H9 (cell line): ENCODE measurements at regions not wholly inside any gene's neighbourhood (a gene's known extent, or its start where the extent isn't known, plus 50 kb on each side); places are given as distances from the start of the nearest gene placed in this dataset.

ENCODE experiments used
- DNase-seq: peaks from one replicate; pipeline ENCODE4 v3.0.0-alpha.2; 2017
- H2AFZ ChIP-seq: one replicate; pipeline ENCODE4 v1.6.1; 2013; ENCODE audit warnings: mild to moderate bottlenecking, low read length, control low read depth, moderate library complexity
- H2AK5ac ChIP-seq: 2 replicates; pipeline ENCODE4 v1.6.1; 2013; ENCODE audit warnings: low read length, control low read depth, mixed read lengths; ENCODE audit not compliant: insufficient read length
- H2BK120ac ChIP-seq: one replicate; pipeline ENCODE4 v1.6.1; 2013; ENCODE audit warnings: low read depth, mild to moderate bottlenecking, low read length, control low read depth, inconsistent platforms; ENCODE audit not compliant: poor library complexity, severe bottlenecking
- H2BK12ac ChIP-seq: 2 replicates; pipeline ENCODE4 v1.6.1; 2013; ENCODE audit warnings: low read length, control low read depth, mixed read lengths, low read depth; ENCODE audit not compliant: insufficient read length
- H2BK15ac ChIP-seq: 2 replicates; pipeline ENCODE4 v1.6.1; 2013; ENCODE audit warnings: low read depth, low read length, control low read depth
- H2BK20ac ChIP-seq: one replicate; pipeline ENCODE4 v1.6.1; 2013; ENCODE audit warnings: low read depth, mild to moderate bottlenecking, low read length, control low read depth, inconsistent platforms; ENCODE audit not compliant: poor library complexity, severe bottlenecking
- H2BK5ac ChIP-seq: 2 replicates; pipeline ENCODE4 v1.6.1; 2013; ENCODE audit warnings: low read length, control low read depth, mixed read lengths; ENCODE audit not compliant: insufficient read length
- H3K14ac ChIP-seq: 2 replicates; pipeline ENCODE4 v1.6.1; 2013; ENCODE audit warnings: low read length, control low read depth; ENCODE audit not compliant: insufficient read depth
- H3K18ac ChIP-seq: 2 replicates; pipeline ENCODE4 v1.6.1; 2013; ENCODE audit warnings: low read depth, mild to moderate bottlenecking, mixed read lengths, low read length, control low read depth; ENCODE audit not compliant: insufficient read length
- H3K23ac ChIP-seq: 2 replicates; pipeline ENCODE4 v1.6.1; 2013; ENCODE audit warnings: low read length, control low read depth, mixed read lengths, low read depth; ENCODE audit not compliant: insufficient read length
- H3K23me2 ChIP-seq: 2 replicates; pipeline ENCODE4 v1.6.1; 2013; ENCODE audit warnings: low read depth, mild to moderate bottlenecking, mixed read lengths, low read length, control low read depth; ENCODE audit not compliant: insufficient read length, poor library complexity, severe bottlenecking
- H3K27ac ChIP-seq: 2 replicates; pipeline ENCODE4 v1.5.1; 2013; ENCODE audit warnings: low read length, control low read depth, mixed read lengths, low read depth; ENCODE audit not compliant: insufficient read length
- H3K27me3 ChIP-seq: 2 replicates; pipeline ENCODE4 v1.6.1; 2013; ENCODE audit warnings: low read length, control low read depth, inconsistent platforms; ENCODE audit not compliant: insufficient read depth
- H3K4ac ChIP-seq: 2 replicates; pipeline ENCODE4 v1.6.1; 2013; ENCODE audit warnings: low read depth, mild to moderate bottlenecking, control low read depth, inconsistent platforms, low read length, moderate library complexity
- H3K4me1 ChIP-seq: 2 replicates; pipeline ENCODE4 v1.6.1; 2013; ENCODE audit warnings: low read length, control low read depth, inconsistent platforms; ENCODE audit not compliant: insufficient read depth
- H3K4me2 ChIP-seq: 2 replicates; pipeline ENCODE4 v1.6.1; 2013; ENCODE audit warnings: low read length, control low read depth, mixed read lengths; ENCODE audit not compliant: insufficient read length, insufficient read depth
- H3K56ac ChIP-seq: 2 replicates; pipeline ENCODE4 v1.6.1; 2013; ENCODE audit warnings: low read depth, mild to moderate bottlenecking, mixed read lengths, low read length, control low read depth; ENCODE audit not compliant: insufficient read length
- H3K79me1 ChIP-seq: 2 replicates; pipeline ENCODE4 v1.6.1; 2013; ENCODE audit warnings: low read depth, mild to moderate bottlenecking, moderate library complexity, low read length, control low read depth, inconsistent platforms; ENCODE audit not compliant: insufficient read depth, poor library complexity, severe bottlenecking
- H3K79me2 ChIP-seq: 2 replicates; pipeline ENCODE4 v1.6.1; 2013; ENCODE audit warnings: low read length, control low read depth, inconsistent platforms; ENCODE audit not compliant: insufficient read depth
- H3K9ac ChIP-seq: 2 replicates; pipeline ENCODE4 v1.6.1; 2013; ENCODE audit warnings: low read length, control low read depth, mixed read lengths; ENCODE audit not compliant: insufficient read length; ENCODE audit errors: extremely low read depth
- H3K9me3 ChIP-seq: one replicate; pipeline ENCODE4 v1.6.1; 2013; ENCODE audit warnings: low read depth, low read length, inconsistent platforms; ENCODE audit not compliant: control insufficient read depth
- H3T11ph ChIP-seq: one replicate; pipeline ENCODE4 v1.6.1; 2013; ENCODE audit warnings: mild to moderate bottlenecking, low read length, control low read depth, inconsistent platforms
- H4K20me1 ChIP-seq: one replicate; pipeline ENCODE4 v1.6.1; 2013; ENCODE audit not compliant: control insufficient read depth, insufficient read length, insufficient read depth
- H4K5ac ChIP-seq: 2 replicates; pipeline ENCODE4 v1.6.1; 2013; ENCODE audit warnings: low read depth, mild to moderate bottlenecking, mixed read lengths, low read length, control low read depth; ENCODE audit not compliant: insufficient read length
- H4K8ac ChIP-seq: replicated peaks from 2 replicates; pipeline ENCODE4 v1.6.1; 2013; ENCODE audit warnings: low read length, control low read depth, mixed read lengths, low read depth; ENCODE audit not compliant: insufficient read length
- H4K91ac ChIP-seq: 2 replicates; pipeline ENCODE4 v1.6.1; 2013; ENCODE audit warnings: low read depth, mild to moderate bottlenecking, moderate library complexity, mixed read lengths, low read length, control low read depth; ENCODE audit not compliant: insufficient read length
- H3K27ac Mint-ChIP-seq, 3 experiments: 2 replicates in 2 of 3; 3 replicates in 1 of 3; pipeline ENCODE4 v1.8.0; 2020 to 2021; ENCODE audit warnings: mixed read lengths in 3 of 3, mild to moderate bottlenecking in 1 of 3, moderate library complexity in 1 of 3
- H3K27me3 Mint-ChIP-seq: 2 replicates; pipeline ENCODE4 v1.8.0; 2021; ENCODE audit warnings: low read depth, mild to moderate bottlenecking, moderate library complexity, mixed read lengths
- H3K36me3 Mint-ChIP-seq, 3 experiments: 2 replicates in 2 of 3; 3 replicates in 1 of 3; pipeline ENCODE4 v1.8.0; 2020 to 2021; ENCODE audit warnings: low read depth in 3 of 3, mixed read lengths in 3 of 3; ENCODE audit not compliant: insufficient read depth in 1 of 3
- H3K4me1 Mint-ChIP-seq, 2 experiments: 2 replicates each; pipeline ENCODE4 v1.8.0; 2020; ENCODE audit warnings: mixed read lengths in 2 of 2
- H3K4me3 Mint-ChIP-seq, 2 experiments: 2 replicates in 1 of 2; 3 replicates in 1 of 2; pipeline ENCODE4 v1.8.0; 2020 to 2021; ENCODE audit warnings: mild to moderate bottlenecking in 2 of 2, mixed read lengths in 2 of 2, moderate library complexity in 1 of 2
- H3K9me3 Mint-ChIP-seq, 2 experiments: 2 replicates in 1 of 2; 3 replicates in 1 of 2; pipeline ENCODE4 v1.8.0; 2020; ENCODE audit warnings: mild to moderate bottlenecking in 2 of 2, mixed read lengths in 2 of 2, moderate library complexity in 1 of 2
- WGBS: extraction: QIAGEN DNeasy Blood & Tissue Kit; methylation state at CpG from one replicate; pipeline ENCODE4 v1.1.7; 2013; ENCODE audit warnings: missing lambda C conversion rate, low lambda C conversion rate, mixed read lengths; ENCODE audit not compliant: insufficient read length; ENCODE audit errors: extremely low coverage; 5-methylcytosine and 5-hydroxymethylcytosine counted together
- TF ChIP-seq, protein P1 (sequence below): fragments of 200-600 bp; sonication (generic); conservative IDR thresholded peaks from 3 replicates; pipeline ENCODE4 v1.8.0; 2021; ENCODE audit warnings: antibody characterized with exemption, mild to moderate bottlenecking

GRCh38 chr9:90032296-90033027, 427.6 kb downstream of the GADD45G start:
- WGBS, result no CpG with 5 or more reads among the region's 9 CpGs
- no peaks in the 10 kb centered on the region for H3K27me3 ChIP-seq
- no peak overlapping the region for H3K4me2 ChIP-seq
- no peak overlapping the region for H3K18ac ChIP-seq
- H2BK120ac ChIP-seq, result no peak overlapping the region
- no peak overlapping the region for H2BK5ac ChIP-seq
- Mint-ChIP-seq H3K27ac (peak overlapping the region in 1 of 3 experiments; percentile 89; a peak in 1 of 7 replicates), H3K27me3 (no peaks in the 10 kb centered on the region; the same call in 1 of the 2 replicates), H3K36me3 (no peaks in the 10 kb centered on the region), H3K4me3 (no peak overlapping the region), H3K4me1 (peaks cover 27 to 44% of the 10 kb centered on the region in 2 experiments), H3K9me3 (no peaks in the 10 kb centered on the region)
- H3K9ac ChIP-seq, result no peak overlapping the region
- no peak overlapping the region; the same call in 1 of the 2 replicates for H2BK15ac ChIP-seq
- H4K20me1 ChIP-seq, result no peaks in the 10 kb centered on the region
- no peak overlapping the region for H2AK5ac ChIP-seq
- peaks cover 12% of the 10 kb centered on the region; the same call in 1 of the 2 replicates for H3K4me1 ChIP-seq
- H4K5ac ChIP-seq, result no peak overlapping the region
- no peaks in the 10 kb centered on the region for H3K79me2 ChIP-seq
- H3K27ac ChIP-seq, result no peak overlapping the region
- no peak overlapping the region for H2BK20ac ChIP-seq
- H2BK12ac ChIP-seq, result no peak overlapping the region
- H3K23me2 ChIP-seq, result no peaks in the 10 kb centered on the region
- TF ChIP-seq, protein P1, sequence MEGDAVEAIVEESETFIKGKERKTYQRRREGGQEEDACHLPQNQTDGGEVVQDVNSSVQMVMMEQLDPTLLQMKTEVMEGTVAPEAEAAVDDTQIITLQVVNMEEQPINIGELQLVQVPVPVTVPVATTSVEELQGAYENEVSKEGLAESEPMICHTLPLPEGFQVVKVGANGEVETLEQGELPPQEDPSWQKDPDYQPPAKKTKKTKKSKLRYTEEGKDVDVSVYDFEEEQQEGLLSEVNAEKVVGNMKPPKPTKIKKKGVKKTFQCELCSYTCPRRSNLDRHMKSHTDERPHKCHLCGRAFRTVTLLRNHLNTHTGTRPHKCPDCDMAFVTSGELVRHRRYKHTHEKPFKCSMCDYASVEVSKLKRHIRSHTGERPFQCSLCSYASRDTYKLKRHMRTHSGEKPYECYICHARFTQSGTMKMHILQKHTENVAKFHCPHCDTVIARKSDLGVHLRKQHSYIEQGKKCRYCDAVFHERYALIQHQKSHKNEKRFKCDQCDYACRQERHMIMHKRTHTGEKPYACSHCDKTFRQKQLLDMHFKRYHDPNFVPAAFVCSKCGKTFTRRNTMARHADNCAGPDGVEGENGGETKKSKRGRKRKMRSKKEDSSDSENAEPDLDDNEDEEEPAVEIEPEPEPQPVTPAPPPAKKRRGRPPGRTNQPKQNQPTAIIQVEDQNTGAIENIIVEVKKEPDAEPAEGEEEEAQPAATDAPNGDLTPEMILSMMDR, result no peak
- no peak for DNase-seq
- no peak overlapping the region for H3K56ac ChIP-seq
- no peak overlapping the region for H4K8ac ChIP-seq
- H3K9me3 ChIP-seq, result no peaks in the 10 kb centered on the region
- no peak overlapping the region for H4K91ac ChIP-seq
- no peak overlapping the region for H3T11ph ChIP-seq
- H3K4ac ChIP-seq, result no peak overlapping the region
- peak overlapping the region; percentile 49; the same call in 1 of the 2 replicates for H3K14ac ChIP-seq
- H3K23ac ChIP-seq, result no peak overlapping the region
- H3K79me1 ChIP-seq, result no peaks in the 10 kb centered on the region
- no peak overlapping the region for H2AFZ ChIP-seq
